ENCODE measurements at regions not wholly inside any gene's neighbourhood (a gene's known extent, or its start where the extent isn't known, plus 50 kb on each side); places are given as distances from the start of the nearest gene placed in this dataset.
A peak's percentile ranks its signal among the peaks of the same experiment; 100 is the strongest.

- no peak overlapping the region for H3K27ac ChIP-seq
- no peak for TF ChIP-seq CTCF (IDR thresholded peaks at IDR 0.05)
These were observed 185.5 kb downstream of the HSD17B3 start for GRCh38 chr9:96116275-96117064.

GRCh38 chr9:96115836-96116235, 186.1 kb downstream of the HSD17B3 start:
- Histone ChIP-seq H3K27ac (no peak overlapping the region), H3K27me3 (peaks cover 0 to 35% (median 3%) of the 10 kb centered on the region in 7 donors)
- intact Hi-C loops (cut with DNase I): no loop called here

More at GRCh38 chr9:96116275-96117064, 185.5 kb downstream of the HSD17B3 start:
- peaks cover 0 to 35% (median 3%) of the 10 kb centered on the region in 7 donors for H3K27me3 ChIP-seq
- intact Hi-C loops (cut with DNase I): no loop called here
- H3K4me3 ChIP-seq: no peak overlapping the region
- ATAC-seq (peak in 4 of 8 donors; percentile 22 to 62 (median 29)), DNase-seq (no peak)
- H3K36me3 ChIP-seq: no peaks in the 10 kb centered on the region
- H3K4me1 ChIP-seq: peaks cover 0 to 19% (median 0%) of the 10 kb centered on the region in 9 donors
- peaks cover 0 to 13% (median 3%) of the 10 kb centered on the region in 11 donors for H3K9me3 ChIP-seq
- 76 to 79% methylated on average over 5 of the region's 5 CpGs for WGBS, 2 donors

GRCh38 chr9:96113032-96113431, 188.9 kb downstream of the HSD17B3 start:
- Histone ChIP-seq H3K36me3 (no peaks in the 10 kb centered on the region), H3K4me3 (no peak overlapping the region), H3K9me3 (no peaks in the 10 kb centered on the region), H3K4me1 (peaks cover 0 to 32% (median 0%) of the 10 kb centered on the region in 9 donors), H3K27me3 (peaks cover 0 to 27% (median under 1%) of the 10 kb centered on the region in 7 donors), H3K27ac (no peak overlapping the region)
- no peak for TF ChIP-seq CTCF (IDR thresholded peaks at IDR 0.05)
- ATAC-seq: no peak
- intact Hi-C loops (cut with DNase I): no loop called here
- 79 to 85% methylated on average over 3 of the region's 3 CpGs for WGBS, 2 donors
- no peak for DNase-seq

More at GRCh38 chr9:96115836-96116235, 186.1 kb downstream of the HSD17B3 start:
- peaks cover 0 to 19% (median 0%) of the 10 kb centered on the region in 9 donors for H3K4me1 ChIP-seq
- no peak for DNase-seq
- no peak for ATAC-seq
- H3K9me3 ChIP-seq: peaks cover 0 to 13% (median 3%) of the 10 kb centered on the region in 11 donors
- TF ChIP-seq CTCF (IDR thresholded peaks at IDR 0.05): no peak
- no peaks in the 10 kb centered on the region for H3K36me3 ChIP-seq
- H3K4me3 ChIP-seq: no peak overlapping the region
- 79 to 83% methylated on average over 4 of the region's 4 CpGs for WGBS, 2 donors

GRCh38 chr9:96109680-96110351, 192.2 kb downstream of the HSD17B3 start:
- Histone ChIP-seq H3K36me3 (no peaks in the 10 kb centered on the region), H3K27ac (no peak overlapping the region), H3K4me3 (no peak overlapping the region), H3K27me3 (peaks cover 0 to 9% (median 0%) of the 10 kb centered on the region in 7 donors), H3K9me3 (peaks cover 0 to 24% (median 11%) of the 10 kb centered on the region in 11 donors), H3K4me1 (peaks cover 0 to 14% (median 0%) of the 10 kb centered on the region in 9 donors)
- TF ChIP-seq CTCF (IDR thresholded peaks at IDR 0.05): no peak
- DNase-seq (no peak), ATAC-seq (no peak)
- WGBS, 2 donors: 73 to 76% methylated on average over 6 of the region's 6 CpGs
- intact Hi-C loops (cut with DNase I): no loop called here

Measured in heart right ventricle (tissue), 16 donors.